PC-3 (cell line): ENCODE measurements at regions not wholly inside any gene's neighbourhood (a gene's known extent, or its start where the extent isn't known, plus 50 kb on each side); places are given as distances from the start of the nearest gene placed in this dataset.

Experiments used
- ATAC-seq: fragments of 200-7000 bp; cut with Tn5 transposase; 2 replicates; pipeline ENCODE4 v1.9.1; 2020; ENCODE audit warnings: mild to moderate bottlenecking, moderate library complexity
- BruUV-seq: library from RNA; stranded (reverse); fragments of 400-500 nt; replicated peaks from 2 replicates; lab custom pipeline; 2021; lab: Mats Ljungman, UMichigan
- CTCF ChIA-PET: fragments of 300-600 bp; sonication (Branson Sonifier 250); formaldehyde crosslinking; loops from one replicate; lab custom pipeline; 2022; ENCODE audit warnings: antibody characterized with exemption; lab: Charles Lee
- POLR2A ChIA-PET: fragments of 300-600 bp; sonication (Branson Sonifier 250); formaldehyde crosslinking; loops from one replicate; lab custom pipeline; 2022; ENCODE audit warnings: antibody characterized with exemption; ENCODE audit not compliant: unreplicated experiment; lab: Charles Lee
- DNase-seq: peaks from one replicate; pipeline ENCODE4 v3.0.0-alpha.2; 2015
- H2AFZ ChIP-seq: fragments of 300-600 bp; sonication (generic); 2 replicates; pipeline ENCODE4 v1.6.0; 2016; ENCODE audit warnings: antibody characterized with exemption, low read length
- H3F3A ChIP-seq: fragments of 300-600 bp; sonication (generic); one replicate; pipeline ENCODE4 v1.6.0; 2017; ENCODE audit warnings: antibody characterized with exemption, low read length, control low read depth, mild to moderate bottlenecking; ENCODE audit not compliant: unreplicated experiment
- H3K27ac ChIP-seq: fragments of 300-600 bp; sonication (generic); 2 replicates; pipeline ENCODE4 v1.5.1; 2016; ENCODE audit warnings: mild to moderate bottlenecking, low read length
- H3K27me3 ChIP-seq: fragments of 300-600 bp; sonication (generic); 2 replicates; pipeline ENCODE4 v1.6.1; 2016; ENCODE audit warnings: low read length, mixed read lengths
- H3K36me3 ChIP-seq: fragments of 300-600 bp; sonication (generic); 2 replicates; pipeline ENCODE4 v1.6.1; 2016; ENCODE audit warnings: low read depth, mixed run types, low read length, mixed read lengths
- H3K4me1 ChIP-seq: fragments of 300-600 bp; sonication (generic); 2 replicates; pipeline ENCODE4 v1.5.1; 2016; ENCODE audit warnings: low read length; ENCODE audit not compliant: insufficient read depth
- H3K4me2 ChIP-seq: fragments of 300-600 bp; sonication (generic); 2 replicates; pipeline ENCODE4 v1.6.0; 2016; ENCODE audit warnings: low read length
- H3K4me3 ChIP-seq: fragments of 300-600 bp; sonication (generic); 2 replicates; pipeline ENCODE4 v1.5.1; 2016; ENCODE audit warnings: mild to moderate bottlenecking, low read length, mixed read lengths
- H3K79me2 ChIP-seq: fragments of 300-600 bp; sonication (generic); 2 replicates; pipeline ENCODE4 v1.6.1; 2017; ENCODE audit warnings: low read length, mixed read lengths
- H3K9ac ChIP-seq: fragments of 300-600 bp; sonication (generic); 2 replicates; pipeline ENCODE4 v1.6.0; 2016; ENCODE audit warnings: mild to moderate bottlenecking, low read length
- H3K9me2 ChIP-seq: fragments of 300-600 bp; sonication (generic); replicated peaks from 2 replicates; pipeline ENCODE4 v1.6.1; 2016; ENCODE audit warnings: mixed run types, low read length, mixed read lengths
- H3K9me3 ChIP-seq: fragments of 300-600 bp; sonication (generic); 2 replicates; pipeline ENCODE4 v1.6.1; 2016; ENCODE audit warnings: low read length, mixed read lengths
- H4K20me1 ChIP-seq: fragments of 300-600 bp; sonication (generic); 2 replicates; pipeline ENCODE4 v1.6.1; 2016; ENCODE audit warnings: low read length, mixed read lengths
- EZH2 ChIP-seq: fragments of 300-600 bp; sonication (generic); IDR thresholded peaks from one replicate; pipeline ENCODE4 v1.6.1; 2017; ENCODE audit warnings: antibody characterized with exemption, mild to moderate bottlenecking, low read length; ENCODE audit not compliant: unreplicated experiment
- EZH2phosphoT487 ChIP-seq: fragments of 300-600 bp; sonication (generic); IDR thresholded peaks from 2 replicates; pipeline ENCODE4 v1.6.1; 2018; ENCODE audit warnings: mild to moderate bottlenecking, antibody characterized with exemption, low read length, borderline replicate concordance
- intact Hi-C: fragments of 100-400 bp; cut with micrococcal nuclease; formaldehyde crosslinking; loops from 2 replicates; pipeline ENCODE4 v1.9.0; 2023
- TF ChIP-seq, protein P1 (sequence below): fragments of 300-600 bp; sonication (generic); conservative IDR thresholded peaks from 2 replicates; pipeline ENCODE4 v1.5.1; 2017; ENCODE audit warnings: antibody characterized with exemption, low read depth, mild to moderate bottlenecking, low read length

DNA sequence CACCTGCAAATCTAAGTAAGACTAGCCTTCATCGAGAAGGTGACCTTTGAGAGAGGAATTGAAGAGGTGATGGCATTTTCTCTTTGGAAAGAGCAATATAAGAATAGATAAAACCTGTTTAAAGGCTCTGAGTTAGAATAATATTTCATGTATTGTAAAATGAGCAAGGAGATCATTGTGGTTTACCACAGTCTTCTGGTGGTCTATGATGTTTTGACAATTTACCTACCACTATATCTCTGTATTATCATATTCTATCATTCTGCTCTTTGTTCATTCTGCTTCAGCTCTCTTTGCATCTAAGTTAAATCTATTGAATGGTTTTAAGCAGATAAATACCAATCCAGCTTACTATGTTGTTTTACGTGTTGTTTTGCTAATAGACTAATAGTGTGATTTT is 982.3 kb downstream of the SI start:
- ATAC-seq: no peak
- Histone ChIP-seq H2AFZ (no peak overlapping the region), H3K79me2 (no peaks in the 10 kb centered on the region), H3K9ac (no peak overlapping the region), H3K27me3 (no peaks in the 10 kb centered on the region), H3K4me2 (no peak overlapping the region), H4K20me1 (no peaks in the 10 kb centered on the region), H3K4me3 (no peak overlapping the region), H3K27ac (no peak overlapping the region), H3K36me3 (no peaks in the 10 kb centered on the region), H3K4me1 (no peaks in the 10 kb centered on the region), H3F3A (no peaks in the 10 kb centered on the region), H3K9me2 (no peaks in the 10 kb centered on the region), H3K9me3 (0 out of 2 replicates have a peak, but pooled peaks cover 4% of the 10 kb centered on the region)
- TF ChIP-seq EZH2phosphoT487: no peak
- TF ChIP-seq EZH2: no peak
- TF ChIP-seq, protein P1, sequence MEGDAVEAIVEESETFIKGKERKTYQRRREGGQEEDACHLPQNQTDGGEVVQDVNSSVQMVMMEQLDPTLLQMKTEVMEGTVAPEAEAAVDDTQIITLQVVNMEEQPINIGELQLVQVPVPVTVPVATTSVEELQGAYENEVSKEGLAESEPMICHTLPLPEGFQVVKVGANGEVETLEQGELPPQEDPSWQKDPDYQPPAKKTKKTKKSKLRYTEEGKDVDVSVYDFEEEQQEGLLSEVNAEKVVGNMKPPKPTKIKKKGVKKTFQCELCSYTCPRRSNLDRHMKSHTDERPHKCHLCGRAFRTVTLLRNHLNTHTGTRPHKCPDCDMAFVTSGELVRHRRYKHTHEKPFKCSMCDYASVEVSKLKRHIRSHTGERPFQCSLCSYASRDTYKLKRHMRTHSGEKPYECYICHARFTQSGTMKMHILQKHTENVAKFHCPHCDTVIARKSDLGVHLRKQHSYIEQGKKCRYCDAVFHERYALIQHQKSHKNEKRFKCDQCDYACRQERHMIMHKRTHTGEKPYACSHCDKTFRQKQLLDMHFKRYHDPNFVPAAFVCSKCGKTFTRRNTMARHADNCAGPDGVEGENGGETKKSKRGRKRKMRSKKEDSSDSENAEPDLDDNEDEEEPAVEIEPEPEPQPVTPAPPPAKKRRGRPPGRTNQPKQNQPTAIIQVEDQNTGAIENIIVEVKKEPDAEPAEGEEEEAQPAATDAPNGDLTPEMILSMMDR: no peak
- intact Hi-C loops: no loop called here
- ChIA-PET POLR2A (no interaction called here), CTCF (no interaction called here)
- no TSS peak for BruUV-seq
- no peak for DNase-seq

GRCh38 chr3:164095279-164095678 is 983.0 kb downstream of the SI start:
- 0 out of 2 replicates have a peak, but pooled peaks cover 4% of the 10 kb centered on the region for H3K9me3 ChIP-seq
- no peaks in the 10 kb centered on the region for H3K4me1 ChIP-seq
- POLR2A ChIA-PET: interaction anchor here (0.7 kb wide), 1 partner anchor 48 kb away, joined by 3 read pairs; no protein-coding TSS in a partner anchor
- no peak overlapping the region for H3K27ac ChIP-seq
- no peaks in the 10 kb centered on the region for H3K27me3 ChIP-seq
- H3K9me2 ChIP-seq: no peaks in the 10 kb centered on the region
- no peaks in the 10 kb centered on the region for H4K20me1 ChIP-seq
- DNase-seq (no peak), ATAC-seq (no peak)
- no peaks in the 10 kb centered on the region for H3K36me3 ChIP-seq
- no peak for TF ChIP-seq EZH2phosphoT487
- H3K4me3 ChIP-seq: no peak overlapping the region
- no peaks in the 10 kb centered on the region for H3K79me2 ChIP-seq
- intact Hi-C loops: no loop called here
- no TSS peak for BruUV-seq
- H3F3A ChIP-seq: no peaks in the 10 kb centered on the region
- CTCF ChIA-PET: no interaction called here
- no peak overlapping the region for H2AFZ ChIP-seq
- no peak overlapping the region for H3K4me2 ChIP-seq
- H3K9ac ChIP-seq: no peak overlapping the region

GRCh38 chr3:164094546-164094945 is 983.8 kb downstream of the SI start:
- Histone ChIP-seq H3K79me2 (no peaks in the 10 kb centered on the region), H4K20me1 (no peaks in the 10 kb centered on the region), H3K9ac (no peak overlapping the region), H3K4me3 (no peak overlapping the region), H2AFZ (no peak overlapping the region), H3K4me2 (no peak overlapping the region), H3K27ac (no peak overlapping the region), H3K27me3 (no peaks in the 10 kb centered on the region), H3K36me3 (no peaks in the 10 kb centered on the region), H3K9me2 (no peaks in the 10 kb centered on the region), H3K4me1 (no peaks in the 10 kb centered on the region), H3F3A (no peaks in the 10 kb centered on the region), H3K9me3 (0 out of 2 replicates have a peak, but pooled peaks cover 4% of the 10 kb centered on the region)
- ChIA-PET POLR2A (interaction anchor here (0.5 to 0.7 kb wide), 2 partner anchors 48 to 831 kb away, joined by 3 to 5 read pairs; no protein-coding TSS in a partner anchor), CTCF (no interaction called here)
- ATAC-seq: peak; percentile 90
- no TSS peak for BruUV-seq
- TF ChIP-seq EZH2phosphoT487: no peak
- TF ChIP-seq, protein P1: no peak
- TF ChIP-seq EZH2: no peak
- intact Hi-C loops: no loop called here
- DNase-seq: peak; percentile 58
